ENCODE measurements at regions not wholly inside any gene's neighbourhood (a gene's known extent, or its start where the extent isn't known, plus 50 kb on each side); places are given as distances from the start of the nearest gene placed in this dataset.

DNA sequence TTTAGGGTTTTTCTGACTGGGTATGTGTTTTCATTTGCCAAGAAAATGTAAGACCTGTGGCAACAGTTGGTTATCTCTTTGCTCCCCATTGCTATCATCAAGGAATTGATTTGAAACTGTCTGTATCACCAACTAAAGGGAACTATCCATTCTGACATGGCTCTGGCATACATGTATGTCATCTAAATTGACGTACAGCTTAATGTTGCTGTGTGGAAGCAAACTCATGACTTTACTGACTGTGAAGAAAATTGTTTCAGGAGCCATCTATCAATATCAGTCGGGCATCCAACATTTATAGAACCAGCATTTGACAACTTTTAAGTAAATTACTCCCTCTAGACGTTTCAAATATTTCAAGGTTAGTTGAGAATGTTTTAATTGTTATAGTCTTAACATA is 555.8 kb upstream of the EPHA7 start:
- Histone ChIP-seq H3K4me2 (replicated peaks; ENCODE audit: low read depth, low read length, poor library complexity, severe bottlenecking) (no peak overlapping the region), H3K9me3 (ENCODE audit: control extremely low read depth in 1 of 3, control insufficient read depth in 2 of 3, insufficient read depth in 1 of 3, low read length in 2 of 3) (no peaks in the 10 kb centered on the region), H3K4me1 (ENCODE audit: control insufficient read depth in 2 of 2, insufficient read depth in 2 of 2, low read length in 2 of 2) (no peaks in the 10 kb centered on the region), H3K36me3 (replicated peaks in 1 of 2; ENCODE audit: control extremely low read depth in 1 of 2, control insufficient read depth in 1 of 2, extremely low read depth in 1 of 2, insufficient read depth in 2 of 2, low read length in 1 of 2) (no peaks in the 10 kb centered on the region), H3K27ac (ENCODE audit: low read length in 2 of 2) (no peak overlapping the region), H3K9ac (ENCODE audit: low read length) (no peak overlapping the region), H4K20me1 (ENCODE audit: control insufficient read depth, insufficient read depth, low read length, poor library complexity, severe bottlenecking) (no peaks in the 10 kb centered on the region), H3K27me3 (replicated peaks in 1 of 4; ENCODE audit: control extremely low read depth in 1 of 4, control insufficient read depth in 3 of 4, insufficient read depth in 4 of 4, low read length in 3 of 4) (no peaks in the 10 kb centered on the region), H2AFZ (ENCODE audit: insufficient read depth, low read depth, low read length, poor library complexity, severe bottlenecking) (no peak overlapping the region), H3K79me2 (ENCODE audit: control insufficient read depth, insufficient read depth, low read length) (no peaks in the 10 kb centered on the region), H3K4me3 (ENCODE audit: control extremely low read depth in 1 of 5, extremely low read depth in 1 of 5, insufficient read depth in 1 of 5, low read depth in 2 of 5, low read length in 4 of 5) (no peak overlapping the region)
- no peak for DNase-seq
- TF ChIP-seq, protein P1, sequence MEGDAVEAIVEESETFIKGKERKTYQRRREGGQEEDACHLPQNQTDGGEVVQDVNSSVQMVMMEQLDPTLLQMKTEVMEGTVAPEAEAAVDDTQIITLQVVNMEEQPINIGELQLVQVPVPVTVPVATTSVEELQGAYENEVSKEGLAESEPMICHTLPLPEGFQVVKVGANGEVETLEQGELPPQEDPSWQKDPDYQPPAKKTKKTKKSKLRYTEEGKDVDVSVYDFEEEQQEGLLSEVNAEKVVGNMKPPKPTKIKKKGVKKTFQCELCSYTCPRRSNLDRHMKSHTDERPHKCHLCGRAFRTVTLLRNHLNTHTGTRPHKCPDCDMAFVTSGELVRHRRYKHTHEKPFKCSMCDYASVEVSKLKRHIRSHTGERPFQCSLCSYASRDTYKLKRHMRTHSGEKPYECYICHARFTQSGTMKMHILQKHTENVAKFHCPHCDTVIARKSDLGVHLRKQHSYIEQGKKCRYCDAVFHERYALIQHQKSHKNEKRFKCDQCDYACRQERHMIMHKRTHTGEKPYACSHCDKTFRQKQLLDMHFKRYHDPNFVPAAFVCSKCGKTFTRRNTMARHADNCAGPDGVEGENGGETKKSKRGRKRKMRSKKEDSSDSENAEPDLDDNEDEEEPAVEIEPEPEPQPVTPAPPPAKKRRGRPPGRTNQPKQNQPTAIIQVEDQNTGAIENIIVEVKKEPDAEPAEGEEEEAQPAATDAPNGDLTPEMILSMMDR (IDR thresholded peaks at IDR 0.05) = no peak
- no peak for TF ChIP-seq EZH2 (IDR thresholded peaks at IDR 0.05; ENCODE audit: borderline replicate concordance, insufficient read depth, low read depth, low read length, poor library complexity, severe bottlenecking)
- POLR2A ChIA-PET = no interaction called here
- Mint-ChIP-seq H3K4me3 (no peak overlapping the region), H3K4me1 (no peaks in the 10 kb centered on the region), H3K9me3 (ENCODE audit: insufficient read depth) (peaks cover 4% of the 10 kb centered on the region), H3K27ac (no peak overlapping the region), H3K27me3 (no peaks in the 10 kb centered on the region)
- ATAC-seq (ENCODE audit: low read depth) = no peak
- intact Hi-C loops (cut with micrococcal nuclease) = no loop called here
- CTCF ChIA-PET = no interaction called here
- WGBS (ENCODE audit: insufficient coverage) = no CpG with 5 or more reads among the region's 3 CpGs

DNA sequence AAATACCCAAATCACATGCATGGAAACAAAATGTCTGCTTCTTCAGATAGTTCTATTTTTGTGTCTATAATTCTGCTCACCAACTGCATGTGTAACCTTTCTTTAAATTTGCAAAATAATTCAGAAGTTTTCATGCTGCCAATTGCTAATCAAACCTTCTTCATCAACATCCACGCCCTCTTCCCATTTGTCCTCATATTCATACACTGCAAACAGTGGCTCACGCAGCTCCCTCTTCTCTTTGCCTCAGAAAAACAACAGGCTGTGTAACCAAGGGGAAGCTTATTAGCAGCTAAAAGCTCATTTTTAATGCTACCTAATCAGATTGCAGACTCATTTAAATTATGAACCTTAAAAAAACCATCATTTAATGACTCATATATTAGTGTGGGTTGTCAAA is 555.0 kb upstream of the EPHA7 start:
- no peak overlapping the region for H3K27ac ChIP-seq (ENCODE audit: low read length in 2 of 2)
- no peak overlapping the region for H3K4me2 ChIP-seq (replicated peaks; ENCODE audit: low read depth, low read length, poor library complexity, severe bottlenecking)
- intact Hi-C loops (cut with micrococcal nuclease) = no loop called here
- no peaks in the 10 kb centered on the region for H3K9me3 ChIP-seq (ENCODE audit: control extremely low read depth in 1 of 3, control insufficient read depth in 2 of 3, insufficient read depth in 1 of 3, low read length in 2 of 3)
- H3K4me1 ChIP-seq (ENCODE audit: control insufficient read depth in 2 of 2, insufficient read depth in 2 of 2, low read length in 2 of 2) = no peaks in the 10 kb centered on the region
- no peak overlapping the region for H3K4me3 ChIP-seq (ENCODE audit: control extremely low read depth in 1 of 5, extremely low read depth in 1 of 5, insufficient read depth in 1 of 5, low read depth in 2 of 5, low read length in 4 of 5)
- ChIA-PET CTCF (no interaction called here), POLR2A (no interaction called here)
- H3K9ac ChIP-seq (ENCODE audit: low read length) = no peak overlapping the region
- H3K27me3 ChIP-seq (replicated peaks in 1 of 4; ENCODE audit: control extremely low read depth in 1 of 4, control insufficient read depth in 3 of 4, insufficient read depth in 4 of 4, low read length in 3 of 4) = no peaks in the 10 kb centered on the region
- TF ChIP-seq, protein P1 (IDR thresholded peaks at IDR 0.05) = no peak
- no peak for TF ChIP-seq EZH2 (IDR thresholded peaks at IDR 0.05; ENCODE audit: borderline replicate concordance, insufficient read depth, low read depth, low read length, poor library complexity, severe bottlenecking)
- H4K20me1 ChIP-seq (ENCODE audit: control insufficient read depth, insufficient read depth, low read length, poor library complexity, severe bottlenecking) = no peaks in the 10 kb centered on the region
- H2AFZ ChIP-seq (ENCODE audit: insufficient read depth, low read depth, low read length, poor library complexity, severe bottlenecking) = no peak overlapping the region
- no peaks in the 10 kb centered on the region for H3K27me3 Mint-ChIP-seq
- no peaks in the 10 kb centered on the region for H3K36me3 ChIP-seq (replicated peaks in 1 of 2; ENCODE audit: control extremely low read depth in 1 of 2, control insufficient read depth in 1 of 2, extremely low read depth in 1 of 2, insufficient read depth in 2 of 2, low read length in 1 of 2)
- no peaks in the 10 kb centered on the region for H3K4me1 Mint-ChIP-seq
- peaks cover 4% of the 10 kb centered on the region for H3K9me3 Mint-ChIP-seq (ENCODE audit: insufficient read depth)
- no peak overlapping the region for H3K27ac Mint-ChIP-seq
- no peak for ATAC-seq (ENCODE audit: low read depth)
- WGBS (ENCODE audit: insufficient coverage) = 70% methylated on average over 2 of the region's 2 CpGs
- DNase-seq = no peak
- no peak overlapping the region for H3K4me3 Mint-ChIP-seq
- no peaks in the 10 kb centered on the region for H3K79me2 ChIP-seq (ENCODE audit: control insufficient read depth, insufficient read depth, low read length)

Data from B cell (primary cell).